Osteoblast (primary cell): ENCODE measurements at regions not wholly inside any gene's neighbourhood (a gene's known extent, or its start where the extent isn't known, plus 50 kb on each side); places are given as distances from the start of the nearest gene placed in this dataset.
"Not testable (repeated sequence)": the region's sequence is repeated elsewhere in the genome, so short reads cannot be mapped to it uniquely, and the experiment has no call there.

Experiments
- DNase-seq: peaks from one replicate; pipeline ENCODE4 v3.0.0; 2011; ENCODE audit warnings: low spot score, mixed read lengths; ENCODE audit not compliant: insufficient read length; ENCODE audit errors: missing footprints
- H2AFZ ChIP-seq: 2 replicates; pipeline ENCODE4 v1.6.0; 2011; ENCODE audit warnings: mild to moderate bottlenecking, low read length
- H3K27ac ChIP-seq: 2 replicates; pipeline ENCODE4 v1.5.1; 2011; ENCODE audit warnings: mild to moderate bottlenecking, low read depth, low read length, moderate library complexity
- H3K27me3 ChIP-seq: 2 replicates; pipeline ENCODE4 v1.6.0; 2012; ENCODE audit warnings: mild to moderate bottlenecking, control low read depth, inconsistent platforms, low read length, moderate library complexity; ENCODE audit not compliant: insufficient read depth
- H3K36me3 ChIP-seq: 2 replicates; pipeline ENCODE4 v1.5.1; 2011; ENCODE audit warnings: mild to moderate bottlenecking, low read length, control low read depth, moderate library complexity; ENCODE audit not compliant: insufficient read depth
- H3K4me1 ChIP-seq: 2 replicates; pipeline ENCODE4 v1.5.1; 2011; ENCODE audit warnings: mild to moderate bottlenecking, low read length, control low read depth, moderate library complexity; ENCODE audit not compliant: insufficient read depth
- H3K4me2 ChIP-seq: 2 replicates; pipeline ENCODE4 v1.6.0; 2011; ENCODE audit warnings: mild to moderate bottlenecking, low read length; ENCODE audit not compliant: insufficient read depth
- H3K4me3 ChIP-seq: fragments of 200-600 bp; sonication (generic); 3 replicates; pipeline ENCODE4 v1.5.1; 2012; ENCODE audit warnings: mild to moderate bottlenecking, low read length, inconsistent platforms; ENCODE audit not compliant: insufficient read depth
- H3K79me2 ChIP-seq: 2 replicates; pipeline ENCODE4 v1.6.0; 2012; ENCODE audit warnings: mild to moderate bottlenecking, low read length, control low read depth, inconsistent platforms; ENCODE audit not compliant: insufficient read depth
- H3K9me3 ChIP-seq: 2 replicates; pipeline ENCODE4 v1.5.1; 2011; ENCODE audit warnings: low read depth, low read length, control low read depth
- H4K20me1 ChIP-seq: 2 replicates; pipeline ENCODE4 v1.6.0; 2012; ENCODE audit warnings: mild to moderate bottlenecking, low read length, control low read depth; ENCODE audit not compliant: insufficient read depth
- TF ChIP-seq, protein P1 (sequence below): IDR thresholded peaks from 2 replicates; pipeline ENCODE4 v1.5.1; 2011; ENCODE audit warnings: mild to moderate bottlenecking, low read depth, low read length, moderate library complexity; ENCODE audit errors: extremely low read depth

DNA sequence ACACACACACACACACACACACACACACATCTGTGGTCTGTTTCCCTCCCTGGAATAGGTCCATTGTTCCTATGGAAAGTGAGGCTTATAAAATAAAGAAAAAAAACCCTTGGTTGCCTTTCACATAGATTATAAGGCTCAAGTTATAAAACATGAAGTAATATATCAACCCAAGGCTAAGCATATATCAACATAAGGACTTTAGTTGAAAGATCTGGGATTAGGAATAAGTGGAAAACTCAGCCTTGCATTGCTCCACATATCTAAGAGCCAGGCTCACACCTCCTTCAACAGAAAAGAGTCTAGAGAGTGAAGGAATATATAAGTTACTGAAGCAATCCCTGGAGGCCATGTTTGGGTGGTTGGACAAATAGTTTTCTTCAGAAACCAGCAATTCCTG, 235.0 kb downstream of the SUCLG1 start:
- Histone ChIP-seq H3K27me3 (no peaks in the 10 kb centered on the region), H4K20me1 (no peaks in the 10 kb centered on the region), H3K79me2 (no peaks in the 10 kb centered on the region), H3K9me3 (no peaks in the 10 kb centered on the region), H3K36me3 (no peaks in the 10 kb centered on the region), H3K4me2 (no peak overlapping the region), H3K4me1 (no peaks in the 10 kb centered on the region), H3K4me3 (no peak overlapping the region), H2AFZ (no peak overlapping the region), H3K27ac (no peak overlapping the region)
- TF ChIP-seq, protein P1, sequence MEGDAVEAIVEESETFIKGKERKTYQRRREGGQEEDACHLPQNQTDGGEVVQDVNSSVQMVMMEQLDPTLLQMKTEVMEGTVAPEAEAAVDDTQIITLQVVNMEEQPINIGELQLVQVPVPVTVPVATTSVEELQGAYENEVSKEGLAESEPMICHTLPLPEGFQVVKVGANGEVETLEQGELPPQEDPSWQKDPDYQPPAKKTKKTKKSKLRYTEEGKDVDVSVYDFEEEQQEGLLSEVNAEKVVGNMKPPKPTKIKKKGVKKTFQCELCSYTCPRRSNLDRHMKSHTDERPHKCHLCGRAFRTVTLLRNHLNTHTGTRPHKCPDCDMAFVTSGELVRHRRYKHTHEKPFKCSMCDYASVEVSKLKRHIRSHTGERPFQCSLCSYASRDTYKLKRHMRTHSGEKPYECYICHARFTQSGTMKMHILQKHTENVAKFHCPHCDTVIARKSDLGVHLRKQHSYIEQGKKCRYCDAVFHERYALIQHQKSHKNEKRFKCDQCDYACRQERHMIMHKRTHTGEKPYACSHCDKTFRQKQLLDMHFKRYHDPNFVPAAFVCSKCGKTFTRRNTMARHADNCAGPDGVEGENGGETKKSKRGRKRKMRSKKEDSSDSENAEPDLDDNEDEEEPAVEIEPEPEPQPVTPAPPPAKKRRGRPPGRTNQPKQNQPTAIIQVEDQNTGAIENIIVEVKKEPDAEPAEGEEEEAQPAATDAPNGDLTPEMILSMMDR: no peak
- DNase-seq: no peak

DNA sequence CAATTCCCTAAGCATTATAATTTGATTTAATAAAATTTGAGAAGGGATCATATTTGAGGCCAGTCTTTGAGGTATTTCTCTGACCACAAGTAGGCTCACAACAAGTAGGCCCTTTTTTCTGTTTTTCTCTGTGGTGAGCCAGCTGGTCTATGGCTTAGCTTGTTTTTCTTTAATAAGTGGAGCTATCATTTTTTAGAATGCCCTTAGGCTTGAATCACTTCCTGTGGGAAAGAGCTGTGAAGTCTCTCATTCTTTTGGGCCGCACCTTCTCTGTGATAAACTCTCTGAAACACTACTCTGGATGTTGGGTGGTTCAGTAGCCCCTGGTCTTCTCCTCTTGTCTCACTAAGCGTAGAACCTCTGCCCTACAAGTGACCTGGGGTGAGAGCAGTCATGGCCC, 235.9 kb downstream of the SUCLG1 start:
- Histone ChIP-seq H3K79me2 (no peaks in the 10 kb centered on the region), H3K27ac (no peak overlapping the region), H2AFZ (no peak overlapping the region)

DNA sequence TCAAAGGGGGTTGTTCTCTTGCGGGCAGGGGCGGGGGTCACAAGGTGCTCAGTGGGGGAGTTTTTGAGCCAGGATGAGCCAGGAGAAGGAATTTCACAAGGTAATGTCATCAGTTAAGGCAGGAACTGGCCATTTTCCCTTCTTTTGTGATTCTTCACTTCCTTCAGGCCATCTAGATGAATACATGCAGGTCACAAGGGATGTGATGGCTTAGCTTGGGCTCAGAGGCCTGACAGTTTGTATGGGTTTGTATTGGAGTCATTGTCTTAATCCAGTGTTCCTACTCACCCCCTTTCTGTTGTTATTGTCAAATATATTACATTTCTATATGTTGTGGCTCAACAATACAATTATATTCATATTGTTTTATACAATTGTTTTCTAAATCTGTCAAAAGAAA, 238.0 kb downstream of the SUCLG1 start:
- H3K79me2 ChIP-seq, H2AFZ ChIP-seq, H3K4me1 ChIP-seq, H3K4me2 ChIP-seq, H3K27ac ChIP-seq, H4K20me1 ChIP-seq, H3K27me3 ChIP-seq, H3K36me3 ChIP-seq, H3K9me3 ChIP-seq, H3K4me3 ChIP-seq, DNase-seq: not testable (repeated sequence)

More for the DNA sequence above, 235.9 kb downstream of the SUCLG1 start:
- no peak overlapping the region for H3K4me3 ChIP-seq
- H3K36me3 ChIP-seq: no peaks in the 10 kb centered on the region
- TF ChIP-seq, protein P1: no peak
- H3K27me3 ChIP-seq: no peaks in the 10 kb centered on the region
- H3K4me2 ChIP-seq: no peak overlapping the region
- no peaks in the 10 kb centered on the region for H4K20me1 ChIP-seq
- no peaks in the 10 kb centered on the region for H3K4me1 ChIP-seq
- no peak for DNase-seq
- H3K9me3 ChIP-seq: no peaks in the 10 kb centered on the region

DNA sequence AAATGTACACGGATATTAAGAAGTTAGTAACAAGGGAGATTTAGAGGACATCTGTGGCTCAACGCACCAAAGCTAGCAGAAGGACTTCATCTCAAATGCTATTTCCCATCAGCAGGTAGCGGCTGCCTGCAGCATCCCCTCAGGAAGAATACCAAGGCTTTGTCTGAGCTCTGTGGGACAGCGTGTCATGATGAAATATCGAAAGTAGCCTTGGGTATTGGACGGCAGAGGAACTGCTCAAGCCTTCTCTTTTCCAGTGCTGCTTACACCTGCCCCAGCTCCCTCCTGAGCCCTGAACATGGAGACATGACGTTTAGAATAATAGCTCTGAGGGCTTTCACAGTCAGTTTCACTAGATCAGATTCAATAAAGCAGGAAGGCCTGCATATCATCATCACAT, 241.6 kb downstream of the SUCLG1 start:
- no peak for DNase-seq
- Histone ChIP-seq H3K4me3 (no peak overlapping the region), H3K36me3 (no peaks in the 10 kb centered on the region), H3K4me2 (no peak overlapping the region), H3K4me1 (no peaks in the 10 kb centered on the region), H4K20me1 (no peaks in the 10 kb centered on the region), H3K9me3 (no peaks in the 10 kb centered on the region), H3K79me2 (no peaks in the 10 kb centered on the region), H3K27me3 (no peaks in the 10 kb centered on the region), H2AFZ (no peak overlapping the region), H3K27ac (no peak overlapping the region)
- TF ChIP-seq, protein P1: no peak
